Immature natural killer cell (primary cell): ENCODE measurements at regions not wholly inside any gene's neighbourhood (a gene's known extent, or its start where the extent isn't known, plus 50 kb on each side); places are given as distances from the start of the nearest gene placed in this dataset.

ENCODE experiments used
- DNase-seq, 3 donors: peaks; one replicate each; pipeline ENCODE4 v3.0.0; 2022; ENCODE audit warnings: mixed read lengths in 1 of 3
- H3K27ac Mint-ChIP-seq, 6 donors: one replicate each; pipeline ENCODE4 v1.8.0; 2020; ENCODE audit warnings: mixed read lengths in 6 of 6, mild to moderate bottlenecking in 5 of 6, inconsistent platforms in 4 of 6, moderate library complexity in 3 of 6
- H3K27me3 Mint-ChIP-seq, 3 donors: one replicate each; pipeline ENCODE4 v1.8.0; 2020 to 2021; ENCODE audit warnings: low read depth in 3 of 3, mild to moderate bottlenecking in 3 of 3, mixed read lengths in 3 of 3, moderate library complexity in 3 of 3, inconsistent platforms in 1 of 3
- H3K36me3 Mint-ChIP-seq, 3 donors: one replicate each; pipeline ENCODE4 v1.8.0; 2020; ENCODE audit warnings: mixed read lengths in 3 of 3, inconsistent platforms in 2 of 3, mild to moderate bottlenecking in 2 of 3
- H3K4me1 Mint-ChIP-seq, 2 donors: one replicate each; pipeline ENCODE4 v1.8.0; 2020; ENCODE audit warnings: inconsistent platforms in 2 of 2, mild to moderate bottlenecking in 2 of 2, mixed read lengths in 2 of 2, moderate library complexity in 1 of 2
- H3K4me3 Mint-ChIP-seq, 5 donors: one replicate each; pipeline ENCODE4 v1.8.0; 2020; ENCODE audit warnings: mild to moderate bottlenecking in 5 of 5, mixed read lengths in 5 of 5, inconsistent platforms in 3 of 5, moderate library complexity in 3 of 5
- H3K9me3 Mint-ChIP-seq, 6 donors: one replicate each; pipeline ENCODE4 v1.8.0; 2020; ENCODE audit warnings: mild to moderate bottlenecking in 6 of 6, mixed read lengths in 6 of 6, inconsistent platforms in 4 of 6, moderate library complexity in 3 of 6

GRCh38 chr10:36515319-36515718 is 610.1 kb upstream of the ANKRD30A start:
- H3K9me3 Mint-ChIP-seq: peaks cover 4 to 15% (median 10%) of the 10 kb centered on the region in 6 donors
- DNase-seq: no peak
- H3K36me3 Mint-ChIP-seq: peaks cover 0 to 5% (median 0%) of the 10 kb centered on the region in 3 donors
- no peak overlapping the region for H3K27ac Mint-ChIP-seq
- no peak overlapping the region for H3K4me3 Mint-ChIP-seq
- H3K27me3 Mint-ChIP-seq: peaks cover 0 to 4% (median 1%) of the 10 kb centered on the region in 3 donors
- peaks cover 4 to 8% of the 10 kb centered on the region in 2 donors for H3K4me1 Mint-ChIP-seq

DNA sequence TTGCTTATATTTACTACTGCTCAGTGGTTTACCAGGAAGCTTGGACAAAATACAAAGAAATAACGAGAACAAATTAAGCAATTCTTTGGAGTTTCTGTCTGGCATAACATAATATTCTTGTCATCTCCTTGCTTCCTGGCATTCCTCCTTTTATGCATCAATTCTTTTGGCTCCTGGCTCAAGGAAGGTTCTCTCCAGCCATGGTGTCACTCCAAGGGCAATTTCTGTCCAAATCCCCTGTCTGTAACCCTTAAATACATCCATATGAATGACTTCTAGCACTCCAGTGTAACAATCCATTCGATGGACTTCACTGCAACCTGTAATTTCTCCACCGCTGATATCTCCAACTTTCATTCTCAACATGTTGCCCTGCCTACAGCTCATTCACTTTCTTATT is 617.7 kb upstream of the ANKRD30A start:
- Mint-ChIP-seq H3K4me3 (no peak overlapping the region), H3K4me1 (no peaks in the 10 kb centered on the region), H3K27ac (no peak overlapping the region), H3K36me3 (peaks cover 0 to 4% (median 0%) of the 10 kb centered on the region in 3 donors), H3K27me3 (peaks cover 0 to 4% (median 3%) of the 10 kb centered on the region in 3 donors), H3K9me3 (peaks cover 0 to 32% (median under 1%) of the 10 kb centered on the region in 6 donors)
- DNase-seq: no peak

- Mint-ChIP-seq H3K27ac (no peak overlapping the region), H3K9me3 (peaks cover 0 to 33% (median under 1%) of the 10 kb centered on the region in 6 donors), H3K4me1 (no peaks in the 10 kb centered on the region), H3K4me3 (no peak overlapping the region), H3K27me3 (peaks cover 0 to 4% (median 3%) of the 10 kb centered on the region in 3 donors), H3K36me3 (peaks cover 0 to 4% (median 0%) of the 10 kb centered on the region in 3 donors)
- no peak for DNase-seq
These were observed 618.5 kb upstream of the ANKRD30A start for GRCh38 chr10:36506697-36507496.

GRCh38 chr10:36506261-36506660 is 619.1 kb upstream of the ANKRD30A start:
- Mint-ChIP-seq H3K27me3 (peaks cover 0 to 4% (median 3%) of the 10 kb centered on the region in 3 donors), H3K27ac (no peak overlapping the region), H3K4me1 (no peaks in the 10 kb centered on the region), H3K36me3 (peaks cover 0 to 4% (median 0%) of the 10 kb centered on the region in 3 donors), H3K4me3 (no peak overlapping the region), H3K9me3 (peaks cover 0 to 27% (median 0%) of the 10 kb centered on the region in 6 donors)
- DNase-seq: no peak

DNA sequence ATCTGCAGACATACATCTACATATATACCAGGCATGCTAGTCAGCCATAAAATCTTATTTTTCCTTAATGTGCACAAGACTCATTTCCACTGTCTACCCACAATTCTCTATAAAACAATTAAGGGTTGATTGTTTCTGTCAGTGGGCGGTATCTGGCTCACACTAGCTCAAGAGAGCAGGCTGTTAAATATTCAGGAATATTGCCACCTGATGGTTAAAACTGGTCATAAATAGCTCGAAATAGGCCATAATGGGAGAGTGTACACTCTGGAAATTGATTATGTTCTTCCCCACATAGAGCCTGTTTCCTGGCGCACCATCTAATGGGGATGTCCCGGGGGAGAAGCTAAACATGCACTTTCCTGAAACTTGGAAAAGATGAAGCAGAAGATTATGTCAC is 620.6 kb upstream of the ANKRD30A start:
- no peak overlapping the region for H3K27ac Mint-ChIP-seq
- peaks cover 0 to 25% (median 0%) of the 10 kb centered on the region in 6 donors for H3K9me3 Mint-ChIP-seq
- H3K36me3 Mint-ChIP-seq: peaks cover 0 to 4% (median 0%) of the 10 kb centered on the region in 3 donors
- no peaks in the 10 kb centered on the region for H3K4me1 Mint-ChIP-seq
- H3K27me3 Mint-ChIP-seq: peaks cover 0 to 4% (median 3%) of the 10 kb centered on the region in 3 donors
- no peak for DNase-seq
- no peak overlapping the region for H3K4me3 Mint-ChIP-seq

DNA sequence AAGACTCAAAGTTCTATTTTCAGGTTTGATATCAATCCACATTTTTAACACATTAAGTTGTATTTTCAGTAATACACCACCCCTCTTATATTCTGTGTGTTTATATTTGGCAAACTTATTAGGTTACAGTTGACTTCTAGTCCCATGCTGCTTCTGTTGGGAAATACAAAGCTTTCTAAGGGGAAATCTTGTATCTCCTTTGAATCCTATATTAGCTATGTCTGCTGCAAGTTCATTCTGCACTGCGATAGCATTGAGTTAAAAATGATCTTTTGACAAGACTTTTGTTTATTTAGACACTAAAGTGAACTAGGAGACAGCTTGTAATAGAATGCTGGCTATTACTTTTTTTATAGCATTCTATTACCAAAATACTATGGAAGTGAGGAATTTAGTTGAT is 625.1 kb upstream of the ANKRD30A start:
- H3K9me3 Mint-ChIP-seq: peaks cover 0 to 23% (median 2%) of the 10 kb centered on the region in 6 donors
- no peaks in the 10 kb centered on the region for H3K4me1 Mint-ChIP-seq
- peaks cover 0 to 4% (median 0%) of the 10 kb centered on the region in 3 donors for H3K36me3 Mint-ChIP-seq
- no peak overlapping the region for H3K27ac Mint-ChIP-seq
- no peaks in the 10 kb centered on the region for H3K27me3 Mint-ChIP-seq
- DNase-seq: no peak
- H3K4me3 Mint-ChIP-seq: no peak overlapping the region

- H3K4me1 Mint-ChIP-seq: no peaks in the 10 kb centered on the region
- H3K4me3 Mint-ChIP-seq: no peak overlapping the region
- H3K27ac Mint-ChIP-seq: no peak overlapping the region
- DNase-seq: no peak
- H3K27me3 Mint-ChIP-seq: no peaks in the 10 kb centered on the region
- H3K9me3 Mint-ChIP-seq: peaks cover 0 to 21% (median 3%) of the 10 kb centered on the region in 6 donors
- H3K36me3 Mint-ChIP-seq: peaks cover 0 to 4% (median 0%) of the 10 kb centered on the region in 3 donors
These were observed 625.7 kb upstream of the ANKRD30A start for GRCh38 chr10:36499693-36500092.

GRCh38 chr10:36496758-36497157 is 628.6 kb upstream of the ANKRD30A start:
- Mint-ChIP-seq H3K36me3 (no peaks in the 10 kb centered on the region), H3K27me3 (no peaks in the 10 kb centered on the region), H3K9me3 (peaks cover 0 to 11% (median 3%) of the 10 kb centered on the region in 6 donors), H3K4me1 (no peaks in the 10 kb centered on the region), H3K27ac (no peak overlapping the region), H3K4me3 (no peak overlapping the region)
- no peak for DNase-seq

DNA sequence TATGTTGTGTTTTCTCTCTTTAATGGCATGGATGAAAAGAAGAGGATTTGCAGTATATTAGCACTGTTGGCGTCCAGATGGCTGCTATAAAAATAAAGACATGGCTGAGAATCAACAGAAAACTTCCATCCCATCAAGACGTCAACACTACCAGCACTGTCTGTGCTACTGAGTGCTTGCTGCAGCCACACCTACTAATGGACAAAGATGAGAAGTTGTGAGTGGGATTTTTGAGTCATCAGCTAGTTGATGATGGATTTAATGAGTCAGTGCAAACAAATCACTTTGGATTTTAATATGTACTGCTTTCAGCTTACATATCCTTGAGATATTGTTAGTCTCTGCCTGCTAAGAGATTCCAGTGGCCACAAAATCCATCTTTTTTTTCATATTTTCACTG is 631.0 kb upstream of the ANKRD30A start:
- H3K36me3 Mint-ChIP-seq: no peaks in the 10 kb centered on the region
- H3K4me3 Mint-ChIP-seq: no peak overlapping the region

DNA sequence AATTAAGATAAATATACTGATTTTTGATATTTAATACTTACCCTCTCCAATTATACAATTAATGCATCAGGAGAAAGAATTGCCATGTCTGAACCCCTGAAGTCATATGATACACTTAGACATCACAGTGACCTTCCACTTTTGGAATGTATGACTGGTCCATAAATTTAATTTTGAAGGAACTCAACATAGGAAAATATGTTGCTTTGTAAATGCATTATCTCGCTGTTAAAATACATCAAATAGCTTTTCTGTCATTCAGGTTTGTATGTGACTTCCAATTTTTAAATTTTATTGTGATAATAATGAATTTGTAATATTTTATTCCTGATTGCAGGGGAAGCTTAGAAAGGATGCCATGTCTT is 631.9 kb upstream of the ANKRD30A start:
- peaks cover 2 to 17% (median 4%) of the 10 kb centered on the region in 6 donors for H3K9me3 Mint-ChIP-seq
- no peaks in the 10 kb centered on the region for H3K4me1 Mint-ChIP-seq
- no peak overlapping the region for H3K4me3 Mint-ChIP-seq
- DNase-seq: no peak
- H3K36me3 Mint-ChIP-seq: no peaks in the 10 kb centered on the region
- H3K27me3 Mint-ChIP-seq: no peaks in the 10 kb centered on the region
- no peak overlapping the region for H3K27ac Mint-ChIP-seq

More for the DNA sequence above, 631.0 kb upstream of the ANKRD30A start:
- Mint-ChIP-seq H3K27ac (no peak overlapping the region), H3K9me3 (peaks cover 0 to 17% (median 4%) of the 10 kb centered on the region in 6 donors), H3K27me3 (no peaks in the 10 kb centered on the region), H3K4me1 (no peaks in the 10 kb centered on the region)
- DNase-seq: no peak

DNA sequence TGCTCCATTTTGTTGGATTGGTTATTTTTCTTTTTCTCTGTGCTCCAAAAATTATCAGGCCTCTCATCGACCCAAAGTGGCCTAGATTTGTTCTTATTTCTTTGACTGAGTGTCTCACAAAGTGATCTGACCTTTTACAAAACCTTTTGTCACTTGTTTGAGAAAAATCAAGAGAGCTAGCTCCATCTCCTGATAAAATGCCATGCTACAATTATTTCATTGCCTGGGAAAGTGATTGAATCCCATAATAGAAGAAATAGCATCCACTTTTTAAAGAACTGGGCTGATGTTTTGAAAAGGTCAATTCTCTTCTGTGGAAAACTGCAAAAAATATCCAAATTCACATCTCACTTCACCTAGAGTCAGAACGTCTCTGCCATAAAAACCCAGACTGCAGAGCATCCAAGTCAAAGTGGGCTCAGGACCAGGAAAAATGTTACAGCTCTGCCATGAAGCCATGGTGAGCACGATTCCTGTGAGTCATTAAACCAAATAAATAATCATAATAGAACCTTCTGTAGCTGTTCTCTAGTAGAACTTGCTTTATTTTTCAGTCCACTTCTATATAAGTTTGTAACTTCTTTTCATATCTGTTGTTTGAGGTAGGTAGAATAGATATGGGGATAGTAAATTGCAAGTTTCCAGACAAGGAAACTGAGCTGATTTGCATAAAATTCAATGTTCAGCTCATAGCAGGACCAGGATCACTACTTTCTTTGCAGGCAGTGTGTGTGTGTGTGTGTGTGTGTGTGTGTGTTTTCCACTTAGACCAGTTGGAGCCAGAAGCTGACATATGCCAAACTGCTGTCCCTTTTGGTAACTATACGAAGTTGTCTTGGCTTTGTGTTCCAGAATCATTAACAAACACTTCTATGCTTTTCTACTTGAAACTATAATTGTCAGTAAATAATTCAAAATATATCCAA is 632.5 kb upstream of the ANKRD30A start:
- no peaks in the 10 kb centered on the region for H3K4me1 Mint-ChIP-seq
- H3K27me3 Mint-ChIP-seq: no peaks in the 10 kb centered on the region
- H3K36me3 Mint-ChIP-seq: no peaks in the 10 kb centered on the region
- H3K27ac Mint-ChIP-seq: no peak overlapping the region
- H3K4me3 Mint-ChIP-seq: no peak overlapping the region
- DNase-seq: no peak
- peaks cover 2 to 16% (median 5%) of the 10 kb centered on the region in 6 donors for H3K9me3 Mint-ChIP-seq

- DNase-seq: no peak
- H3K4me3 Mint-ChIP-seq: no peak overlapping the region
- no peaks in the 10 kb centered on the region for H3K27me3 Mint-ChIP-seq
- no peak overlapping the region for H3K27ac Mint-ChIP-seq
- no peaks in the 10 kb centered on the region for H3K36me3 Mint-ChIP-seq
- peaks cover 0 to 10% (median 4%) of the 10 kb centered on the region in 6 donors for H3K9me3 Mint-ChIP-seq
- H3K4me1 Mint-ChIP-seq: no peaks in the 10 kb centered on the region
These were observed 633.5 kb upstream of the ANKRD30A start for GRCh38 chr10:36491926-36492325.

DNA sequence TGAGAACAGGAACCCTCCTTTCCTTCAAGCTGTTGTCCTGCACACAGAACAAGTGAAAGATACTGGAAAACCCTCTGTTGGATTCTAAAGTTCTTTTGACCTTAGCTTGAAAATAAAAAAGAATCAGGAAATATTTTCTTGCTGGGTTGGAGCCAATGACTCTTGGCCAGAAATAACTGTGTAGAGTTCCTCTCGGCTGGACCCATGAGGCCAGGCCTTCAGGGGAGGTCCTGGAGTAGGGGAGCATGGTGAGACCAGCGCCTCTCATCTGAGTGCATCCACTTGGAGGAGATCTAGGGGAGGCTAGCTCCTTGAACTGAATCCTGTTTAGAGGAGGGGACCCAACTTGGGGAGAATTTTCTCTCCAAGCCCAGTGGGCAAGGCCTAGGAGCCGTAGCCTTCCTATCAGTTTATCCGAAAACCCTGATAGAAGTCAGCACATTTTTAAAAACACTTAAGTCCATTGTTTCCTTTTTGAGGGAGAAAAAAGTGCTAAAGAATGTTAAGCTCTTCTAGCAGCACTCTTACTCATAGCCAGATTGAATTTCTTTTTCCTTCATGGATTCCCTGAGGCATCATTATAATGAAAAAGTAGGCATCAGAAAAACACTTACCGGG is 635.7 kb upstream of the ANKRD30A start:
- Mint-ChIP-seq H3K4me1 (no peaks in the 10 kb centered on the region), H3K4me3 (no peak overlapping the region), H3K36me3 (no peaks in the 10 kb centered on the region), H3K27ac (no peak overlapping the region), H3K27me3 (no peaks in the 10 kb centered on the region), H3K9me3 (peaks cover 0 to 7% (median 3%) of the 10 kb centered on the region in 6 donors)
- DNase-seq: no peak
